ENCODE measurements at regions not wholly inside any gene's neighbourhood (a gene's known extent, or its start where the extent isn't known, plus 50 kb on each side); places are given as distances from the start of the nearest gene placed in this dataset.

DNA sequence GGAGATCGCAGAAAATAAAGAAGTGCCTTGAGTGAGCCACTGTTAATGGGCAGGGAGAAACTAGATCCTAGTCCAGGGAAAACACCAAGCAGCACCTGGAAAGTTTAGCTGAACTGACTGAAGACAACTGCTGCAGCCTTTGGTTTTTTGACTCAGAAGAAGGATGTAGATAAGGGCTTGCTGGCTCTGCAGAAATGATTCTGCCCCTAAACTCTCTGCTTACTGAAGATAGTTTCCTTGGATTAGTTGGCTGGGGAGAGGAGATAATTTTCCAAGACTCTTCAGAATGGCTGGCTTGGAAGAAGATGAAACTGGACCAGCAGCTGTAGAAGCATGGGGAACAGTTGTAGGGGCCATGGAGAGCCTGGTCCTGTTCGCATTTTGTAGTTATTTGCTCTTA lies 471.8 kb downstream of the KDM4C start:
- DNase-seq = no peak

GRCh38 chr9:7228726-7229125 lies 471.0 kb downstream of the KDM4C start:
- no peak for DNase-seq

GRCh38 chr9:7227951-7228350 lies 470.2 kb downstream of the KDM4C start:
- no peak for DNase-seq

- DNase-seq = no peak
Observed at GRCh38 chr9:7226007-7226640, 468.4 kb downstream of the KDM4C start.
